ENCODE measurements at regions not wholly inside any gene's neighbourhood (a gene's known extent, or its start where the extent isn't known, plus 50 kb on each side); places are given as distances from the start of the nearest gene placed in this dataset.

DNA sequence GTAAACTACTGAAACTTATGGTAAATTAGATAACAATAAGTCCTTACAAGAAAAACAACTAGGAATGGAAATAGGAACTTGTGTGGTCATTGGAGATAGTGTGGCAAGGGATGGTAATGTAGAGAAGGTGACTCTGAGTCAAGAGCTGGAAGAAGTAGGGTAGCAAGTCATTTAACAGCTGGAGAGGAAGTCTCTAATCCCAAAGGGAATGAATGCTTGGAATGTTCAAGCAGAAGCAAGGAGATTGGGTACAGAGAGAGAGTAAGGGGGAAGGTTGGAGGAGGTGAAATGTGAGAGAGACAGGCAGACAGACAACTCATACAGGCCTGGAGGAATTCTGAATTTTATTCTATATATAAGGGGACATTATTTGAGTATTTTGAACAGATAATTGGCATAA lies 260.6 kb upstream of the MAD2L1 start:
- in situ Hi-C loops (cut with MboI; ENCODE audit: low sequenced_read_pairs) (no loop called here), intact Hi-C loops (cut with micrococcal nuclease) (no loop called here), dilution Hi-C loops (cut with HindIII; ENCODE audit: low sequenced_read_pairs, unreplicated experiment) (no loop called here)
- no peak overlapping the region for H3K4me3 ChIP-seq (ENCODE audit: insufficient read depth, low read depth, low read length)
- H3K27me3 ChIP-seq (ENCODE audit: control insufficient read depth, insufficient read depth, low read length), result no peaks in the 10 kb centered on the region
- H3K23ac ChIP-seq (ENCODE audit: low read depth, low read length), result no peak overlapping the region
- H3K56ac ChIP-seq (ENCODE audit: extremely low read depth, insufficient read depth, low read length), result no peak overlapping the region
- no peak overlapping the region for H3K9ac ChIP-seq (ENCODE audit: low read depth, low read length)
- no peak overlapping the region for H2BK20ac ChIP-seq (ENCODE audit: low read depth, low read length)
- H3K9me3 ChIP-seq (ENCODE audit: control insufficient read depth, insufficient read depth, low read length), result no peaks in the 10 kb centered on the region
- no TSS peak for BruUV-seq (replicated peaks)
- H3K14ac ChIP-seq (replicated peaks; ENCODE audit: low read depth, low read length), result no peak overlapping the region
- H2BK15ac ChIP-seq (ENCODE audit: low read depth, low read length), result no peak overlapping the region
- H2BK5ac ChIP-seq (ENCODE audit: low read depth, low read length, poor library complexity, severe bottlenecking), result no peak overlapping the region
- H2AK9ac ChIP-seq (replicated peaks; ENCODE audit: low read depth, low read length, poor library complexity), result no peak overlapping the region
- H2AK5ac ChIP-seq (ENCODE audit: low read depth, low read length), result no peak overlapping the region
- H3K4me1 ChIP-seq (ENCODE audit: control insufficient read depth, insufficient read depth, low read length), result no peaks in the 10 kb centered on the region
- H3K4me2 ChIP-seq (ENCODE audit: low read depth, low read length), result no peak overlapping the region
- TF ChIP-seq RFX5 (IDR thresholded peaks at IDR 0.05; ENCODE audit: low read depth, low read length) (no peak), MAZ (IDR thresholded peaks at IDR 0.05; ENCODE audit: borderline replicate concordance, low read depth, low read length) (no peak), RCOR1 (IDR thresholded peaks at IDR 0.05; ENCODE audit: insufficient replicate concordance, low read length) (no peak), NFE2L2 (IDR thresholded peaks at IDR 0.05; ENCODE audit: low read depth, low read length) (no peak), MAFK (IDR thresholded peaks at IDR 0.05; ENCODE audit: low read depth, low read length) (no peak), SMC3 (IDR thresholded peaks at IDR 0.05; ENCODE audit: low read depth, low read length) (no peak), CEBPB (IDR thresholded peaks at IDR 0.05; ENCODE audit: low read depth, low read length) (no peak)
- TF ChIP-seq, protein P1, sequence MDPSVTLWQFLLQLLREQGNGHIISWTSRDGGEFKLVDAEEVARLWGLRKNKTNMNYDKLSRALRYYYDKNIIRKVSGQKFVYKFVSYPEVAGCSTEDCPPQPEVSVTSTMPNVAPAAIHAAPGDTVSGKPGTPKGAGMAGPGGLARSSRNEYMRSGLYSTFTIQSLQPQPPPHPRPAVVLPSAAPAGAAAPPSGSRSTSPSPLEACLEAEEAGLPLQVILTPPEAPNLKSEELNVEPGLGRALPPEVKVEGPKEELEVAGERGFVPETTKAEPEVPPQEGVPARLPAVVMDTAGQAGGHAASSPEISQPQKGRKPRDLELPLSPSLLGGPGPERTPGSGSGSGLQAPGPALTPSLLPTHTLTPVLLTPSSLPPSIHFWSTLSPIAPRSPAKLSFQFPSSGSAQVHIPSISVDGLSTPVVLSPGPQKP (IDR thresholded peaks at IDR 0.05; ENCODE audit: borderline replicate concordance, low read depth, low read length), result no peak
- TF ChIP-seq, protein P2, sequence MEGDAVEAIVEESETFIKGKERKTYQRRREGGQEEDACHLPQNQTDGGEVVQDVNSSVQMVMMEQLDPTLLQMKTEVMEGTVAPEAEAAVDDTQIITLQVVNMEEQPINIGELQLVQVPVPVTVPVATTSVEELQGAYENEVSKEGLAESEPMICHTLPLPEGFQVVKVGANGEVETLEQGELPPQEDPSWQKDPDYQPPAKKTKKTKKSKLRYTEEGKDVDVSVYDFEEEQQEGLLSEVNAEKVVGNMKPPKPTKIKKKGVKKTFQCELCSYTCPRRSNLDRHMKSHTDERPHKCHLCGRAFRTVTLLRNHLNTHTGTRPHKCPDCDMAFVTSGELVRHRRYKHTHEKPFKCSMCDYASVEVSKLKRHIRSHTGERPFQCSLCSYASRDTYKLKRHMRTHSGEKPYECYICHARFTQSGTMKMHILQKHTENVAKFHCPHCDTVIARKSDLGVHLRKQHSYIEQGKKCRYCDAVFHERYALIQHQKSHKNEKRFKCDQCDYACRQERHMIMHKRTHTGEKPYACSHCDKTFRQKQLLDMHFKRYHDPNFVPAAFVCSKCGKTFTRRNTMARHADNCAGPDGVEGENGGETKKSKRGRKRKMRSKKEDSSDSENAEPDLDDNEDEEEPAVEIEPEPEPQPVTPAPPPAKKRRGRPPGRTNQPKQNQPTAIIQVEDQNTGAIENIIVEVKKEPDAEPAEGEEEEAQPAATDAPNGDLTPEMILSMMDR (conservative IDR thresholded peaks at IDR 0.05; ENCODE audit: low read depth, low read length), result no peak
- TF ChIP-seq, protein P3, sequence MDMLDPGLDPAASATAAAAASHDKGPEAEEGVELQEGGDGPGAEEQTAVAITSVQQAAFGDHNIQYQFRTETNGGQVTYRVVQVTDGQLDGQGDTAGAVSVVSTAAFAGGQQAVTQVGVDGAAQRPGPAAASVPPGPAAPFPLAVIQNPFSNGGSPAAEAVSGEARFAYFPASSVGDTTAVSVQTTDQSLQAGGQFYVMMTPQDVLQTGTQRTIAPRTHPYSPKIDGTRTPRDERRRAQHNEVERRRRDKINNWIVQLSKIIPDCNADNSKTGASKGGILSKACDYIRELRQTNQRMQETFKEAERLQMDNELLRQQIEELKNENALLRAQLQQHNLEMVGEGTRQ (IDR thresholded peaks at IDR 0.05; ENCODE audit: low read depth, low read length), result no peak
- H2AFZ ChIP-seq (replicated peaks; ENCODE audit: low read length, poor library complexity), result no peak overlapping the region
- H3K9me1 ChIP-seq (ENCODE audit: insufficient read depth, low read length), result no peaks in the 10 kb centered on the region
- ATAC-seq (ENCODE audit: low read depth), result no peak
- no peak overlapping the region for H4K5ac ChIP-seq (ENCODE audit: low read depth, low read length)
- H3K79me1 ChIP-seq (ENCODE audit: low read depth in 1 of 2, low read length in 2 of 2), result no peaks in the 10 kb centered on the region
- no peaks in the 10 kb centered on the region for H4K20me1 ChIP-seq (ENCODE audit: insufficient read depth, low read length)
- no peak for DNase-seq
- no peak overlapping the region for H3K4ac ChIP-seq (ENCODE audit: low read depth, low read length)
- no peak overlapping the region for H3K27ac ChIP-seq (ENCODE audit: insufficient read depth, low read length)
- no peak overlapping the region for H4K91ac ChIP-seq (ENCODE audit: insufficient read depth, low read depth, low read length)
- no peak overlapping the region for H2BK120ac ChIP-seq (ENCODE audit: low read depth, low read length)
- H4K8ac ChIP-seq (ENCODE audit: low read depth in 2 of 2, low read length in 2 of 2), result no peak overlapping the region
- CTCF ChIA-PET, result interaction anchor here (0.5 kb wide), 1 partner anchor 41 kb away, joined by 4 read pairs; no protein-coding TSS in a partner anchor
- H3K18ac ChIP-seq (ENCODE audit: low read depth, low read length), result no peak overlapping the region
- no peaks in the 10 kb centered on the region for H3K36me3 ChIP-seq (ENCODE audit: control insufficient read depth, insufficient read depth, low read length)
- POLR2A ChIA-PET (ENCODE audit: unreplicated experiment), result no interaction called here

Data from IMR-90 (cell line).